HG02870 (cell line): ENCODE measurements at regions not wholly inside any gene's neighbourhood (a gene's known extent, or its start where the extent isn't known, plus 50 kb on each side); places are given as distances from the start of the nearest gene placed in this dataset.
"Not testable (repeated sequence)": the region's sequence is repeated elsewhere in the genome, so short reads cannot be mapped to it uniquely, and the experiment has no call there.

ENCODE experiments used
- ATAC-seq: cut with Tn5 transposase; IDR thresholded peaks from one replicate; pipeline ENCODE4 v1.9.1; 2021; ENCODE audit warnings: mild to moderate bottlenecking, moderate library complexity; ENCODE audit not compliant: unreplicated experiment

DNA sequence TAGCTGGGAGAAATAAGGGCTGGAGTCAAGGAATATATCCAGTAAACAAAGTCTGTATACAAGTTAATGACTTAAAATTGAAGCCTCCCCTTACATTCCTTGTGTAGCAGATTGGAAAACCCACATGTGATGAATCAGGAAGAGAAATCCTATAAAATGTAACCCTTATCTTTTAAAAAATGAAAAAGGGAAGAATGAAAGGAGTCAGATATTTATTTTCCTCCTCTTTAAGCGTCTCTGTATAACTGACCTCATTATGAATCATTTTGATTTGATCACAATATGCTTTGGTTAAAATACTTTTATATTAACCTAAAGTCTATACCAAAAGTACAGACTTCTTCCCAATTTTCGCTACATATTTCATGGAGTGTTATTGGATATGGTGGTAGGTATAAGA, 316.3 kb upstream of the STAC start:
- no peak for ATAC-seq

- no peak for ATAC-seq
These were observed 315.0 kb upstream of the STAC start for GRCh38 chr3:36065321-36065720.

DNA sequence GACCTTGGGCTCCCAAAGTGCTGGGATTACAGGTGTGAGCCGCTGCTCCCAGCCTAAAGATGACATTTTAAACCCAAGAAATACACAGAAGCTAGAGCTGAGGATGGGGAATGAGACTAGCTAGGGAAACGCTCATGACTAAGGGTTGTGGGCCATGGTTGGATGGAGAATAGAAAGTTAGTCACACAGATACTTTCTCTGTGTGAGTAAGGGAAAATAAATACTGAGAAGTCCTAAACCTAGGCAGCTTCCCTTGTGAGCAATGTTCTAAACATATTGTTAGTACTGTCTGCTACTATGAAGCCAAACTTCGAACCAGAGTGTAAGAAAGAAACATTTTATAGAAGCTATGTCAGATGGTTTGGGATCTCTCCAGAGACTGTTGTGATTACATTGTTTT, 304.8 kb upstream of the STAC start:
- ATAC-seq, result no peak

GRCh38 chr3:36077320-36077719, 303.0 kb upstream of the STAC start:
- ATAC-seq, result no peak

GRCh38 chr3:36082958-36083357, 297.3 kb upstream of the STAC start:
- not testable (repeated sequence) for ATAC-seq

- ATAC-seq, result no peak
These were observed 285.1 kb upstream of the STAC start for GRCh38 chr3:36095238-36095637.

GRCh38 chr3:36097209-36097608, 283.1 kb upstream of the STAC start:
- ATAC-seq, result no peak

DNA sequence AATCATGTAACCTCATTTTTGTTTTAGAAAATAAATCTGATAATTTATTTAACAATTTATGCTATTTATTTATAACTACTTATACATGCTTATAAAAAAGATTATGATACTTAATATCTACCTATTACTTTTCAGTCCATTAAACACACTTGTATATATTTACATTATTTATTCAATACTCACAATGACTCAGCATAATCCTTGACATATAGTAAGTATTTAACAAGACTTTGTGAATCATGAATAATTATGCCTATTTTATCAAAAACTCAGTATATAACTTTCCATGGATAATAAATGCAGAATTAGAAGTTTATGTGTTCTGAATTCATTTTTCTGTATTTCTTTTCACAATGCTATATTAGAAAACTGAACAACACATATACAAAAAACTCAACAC, 266.0 kb upstream of the STAC start:
- ATAC-seq, result no peak

DNA sequence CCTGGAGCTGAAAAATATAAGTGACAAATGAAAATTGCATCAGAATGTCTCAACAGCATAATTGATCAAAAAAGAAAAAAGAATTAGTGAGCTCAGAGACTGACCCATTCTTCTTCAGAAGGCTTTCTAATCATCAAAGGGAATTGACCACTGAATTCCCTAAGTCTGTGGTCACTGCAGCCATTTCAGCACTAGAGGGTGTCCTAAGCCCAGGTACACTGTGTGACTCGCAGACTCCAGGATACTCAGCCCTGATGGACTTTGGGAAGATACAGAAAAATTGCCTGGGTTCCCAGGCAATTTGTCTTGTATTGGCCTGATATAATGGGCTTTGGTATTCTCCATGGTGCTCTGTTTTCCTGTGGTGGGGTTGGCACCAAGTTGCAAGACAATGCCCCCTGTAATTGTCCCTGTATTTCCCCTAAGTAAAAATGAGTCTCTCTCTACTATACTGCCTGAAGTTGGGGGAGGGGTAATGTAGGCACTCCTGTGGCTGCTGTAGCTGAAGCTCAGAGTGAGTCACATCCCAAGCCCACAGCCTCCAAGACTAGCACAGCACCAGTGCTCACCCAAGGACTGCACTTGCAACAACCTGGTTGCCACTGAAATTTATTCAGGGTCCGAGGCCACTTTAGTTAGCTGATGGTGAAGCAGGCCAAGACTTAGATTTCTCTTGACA, 256.0 kb upstream of the STAC start:
- ATAC-seq, result no peak

DNA sequence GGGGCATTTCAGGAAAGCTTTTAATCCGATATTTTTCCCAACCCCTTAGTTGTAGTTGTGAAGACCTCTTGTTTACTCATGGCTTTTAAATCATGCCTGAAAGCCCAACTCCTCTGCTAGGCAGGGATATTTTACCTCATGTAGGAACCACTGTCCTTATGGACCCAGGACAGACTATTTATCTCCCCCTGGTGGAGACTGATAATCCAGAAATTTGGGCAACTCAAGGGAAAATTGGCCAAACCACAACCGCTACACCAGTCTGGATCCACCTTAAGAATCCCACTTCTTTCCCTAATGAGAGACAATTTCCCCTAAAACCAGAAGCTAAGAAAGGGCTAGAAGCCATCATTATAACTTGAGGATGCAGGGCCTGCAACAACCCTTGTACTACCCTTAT, 248.1 kb upstream of the STAC start:
- no peak for ATAC-seq

- ATAC-seq, result no peak
These were observed 244.4 kb upstream of the STAC start for GRCh38 chr3:36135863-36136262.

GRCh38 chr3:36142746-36143145, 237.6 kb upstream of the STAC start:
- ATAC-seq, result no peak

DNA sequence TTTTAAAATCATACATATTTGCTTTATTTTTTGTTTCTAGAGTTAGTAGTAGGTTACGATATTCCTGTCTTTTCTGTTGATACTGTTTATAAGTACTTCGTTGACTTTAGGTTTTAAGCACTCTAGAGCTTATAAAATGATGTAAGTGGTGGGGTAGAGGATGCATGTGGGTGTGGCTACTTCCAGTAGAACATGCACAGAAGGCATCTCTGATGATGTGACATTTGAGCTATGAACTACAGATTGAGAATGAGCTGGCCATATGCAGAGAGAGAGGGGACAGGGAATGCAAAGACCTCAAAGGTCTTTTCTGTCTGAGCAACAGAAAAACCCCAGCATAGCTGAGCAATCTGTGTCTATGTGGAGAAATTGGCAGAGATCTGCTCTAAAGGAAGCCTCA, 233.9 kb upstream of the STAC start:
- no peak for ATAC-seq

GRCh38 chr3:36147934-36148558, 232.3 kb upstream of the STAC start:
- ATAC-seq, result no peak

DNA sequence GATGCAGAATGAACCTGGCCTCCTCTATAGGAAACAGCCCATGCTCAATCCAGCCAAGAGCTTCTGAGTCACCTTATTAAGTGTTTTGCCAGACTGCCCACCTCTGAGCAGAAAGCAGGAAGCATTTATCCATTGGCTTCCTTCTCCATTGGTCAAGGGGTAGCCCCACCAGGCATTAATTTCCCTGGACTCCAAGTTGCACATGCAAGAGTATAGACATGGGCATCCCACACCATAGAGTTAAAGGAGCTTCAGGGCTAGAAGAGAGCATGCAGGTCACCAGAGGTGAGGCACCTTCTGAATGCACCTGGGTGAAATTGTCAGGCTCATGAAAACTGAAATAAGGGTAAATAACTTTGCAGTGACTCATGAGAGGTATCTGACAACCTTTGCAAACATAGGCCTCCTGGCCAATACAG, 230.8 kb upstream of the STAC start:
- no peak for ATAC-seq

DNA sequence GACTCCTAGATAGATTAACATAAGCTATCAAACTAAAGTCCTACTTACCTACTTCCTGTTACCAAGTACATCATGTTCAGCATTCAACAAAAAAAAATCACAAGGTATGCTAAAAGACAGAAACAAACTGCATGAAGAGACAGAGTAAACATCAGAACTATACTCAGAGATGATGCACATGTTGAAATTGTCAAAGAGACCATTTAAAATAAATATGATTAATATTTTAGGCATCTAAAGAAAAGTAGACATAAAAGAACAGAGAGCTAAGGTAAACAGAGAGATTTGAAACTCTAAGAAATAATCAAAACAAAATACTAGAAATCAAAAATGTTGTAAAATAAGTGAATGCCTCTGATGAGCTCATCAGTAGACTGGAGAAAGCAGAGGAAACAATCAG, 224.8 kb upstream of the STAC start:
- ATAC-seq, result no peak

DNA sequence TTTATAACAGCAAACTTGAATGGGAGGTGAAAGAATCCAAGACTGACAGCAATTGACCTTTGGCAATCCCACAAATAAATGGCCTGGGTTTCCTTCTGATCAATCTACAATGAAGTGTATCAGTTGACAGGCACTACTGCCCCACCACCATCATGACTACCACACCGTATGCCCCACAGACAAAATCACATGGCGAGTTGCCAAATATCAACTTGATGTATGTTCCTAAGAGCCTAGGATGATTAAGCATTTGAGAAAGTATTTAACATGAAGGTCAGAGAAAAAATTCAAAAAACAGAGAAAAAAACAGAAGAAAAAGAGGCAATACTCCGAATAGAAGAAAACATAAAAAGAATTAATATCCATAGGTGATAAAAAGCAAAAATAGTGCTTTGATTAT, 215.9 kb upstream of the STAC start:
- ATAC-seq, result no peak

- no peak for ATAC-seq
These were observed 214.6 kb upstream of the STAC start for GRCh38 chr3:36165509-36166290.

- ATAC-seq, result no peak
These were observed 213.8 kb upstream of the STAC start for GRCh38 chr3:36166477-36166876.

GRCh38 chr3:36172699-36173098, 207.6 kb upstream of the STAC start:
- ATAC-seq, result no peak

DNA sequence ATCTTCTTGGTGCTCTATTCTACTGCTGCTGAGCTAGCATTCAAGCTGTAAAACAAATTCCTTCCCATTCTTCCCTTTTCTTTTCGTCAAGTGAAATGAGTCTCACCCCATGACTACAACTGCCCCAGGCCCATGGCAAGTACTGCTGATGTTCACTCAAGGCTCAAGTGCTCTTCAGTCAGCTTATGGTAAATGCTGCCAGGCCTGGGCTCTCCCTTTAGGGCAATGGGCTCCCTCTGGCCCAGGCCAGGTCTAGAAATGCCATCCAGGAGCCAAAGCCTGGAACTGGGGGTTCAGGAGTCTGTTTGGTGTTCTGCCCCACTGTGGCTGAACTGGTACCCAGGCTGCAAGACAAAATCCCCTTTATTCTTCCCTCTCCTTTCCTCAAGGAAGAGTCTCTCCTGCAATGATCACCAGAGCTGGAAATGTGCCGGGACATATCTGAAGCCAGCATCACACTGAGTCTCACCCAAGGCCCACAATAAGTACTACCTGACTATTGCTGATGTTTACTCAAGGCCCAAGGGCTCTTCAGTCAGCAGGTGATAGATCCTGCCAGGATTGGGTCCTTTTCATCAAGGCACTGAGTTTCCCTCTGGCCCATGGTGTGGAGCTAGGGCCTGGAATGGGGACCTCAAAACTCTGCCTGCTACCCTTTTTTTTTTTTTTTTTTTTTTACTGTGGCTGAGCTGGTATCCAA, 205.0 kb upstream of the STAC start:
- ATAC-seq, result no peak
